H54 (cell line): ENCODE measurements at regions not wholly inside any gene's neighbourhood (a gene's known extent, or its start where the extent isn't known, plus 50 kb on each side); places are given as distances from the start of the nearest gene placed in this dataset.
"Not testable (repeated sequence)": the region's sequence is repeated elsewhere in the genome, so short reads cannot be mapped to it uniquely, and the experiment has no call there.

Experiments used
- DNase-seq: peaks from one replicate; pipeline ENCODE4 v3.0.0; 2011; ENCODE audit warnings: low spot score, mixed read lengths; ENCODE audit not compliant: insufficient read length
- FAIRE-seq: peaks from 3 replicates; lab custom pipeline; 2011; peaks lifted over from hg19 to GRCh38; lab: Jason Lieb, UNC

DNA sequence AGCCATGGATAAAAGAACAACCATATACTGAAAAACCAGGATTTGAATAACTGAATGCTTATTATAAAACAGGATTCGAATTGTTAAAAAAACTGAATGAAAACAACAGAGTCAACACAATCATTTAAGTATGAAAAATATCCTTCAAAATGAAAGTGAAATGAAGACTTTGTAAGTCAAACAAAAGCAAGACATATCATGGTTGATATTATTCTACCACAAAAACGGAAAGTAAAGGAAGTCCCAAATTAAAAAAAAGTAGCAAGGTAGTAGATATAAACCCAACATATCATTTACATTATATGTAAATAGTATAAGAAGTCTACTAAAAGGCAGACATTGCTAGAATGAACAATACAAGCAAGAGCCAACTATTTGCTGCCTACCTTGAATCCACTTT is 63.1 kb upstream of the POTEC start:
- not testable (repeated sequence) for FAIRE-seq, DNase-seq

DNA sequence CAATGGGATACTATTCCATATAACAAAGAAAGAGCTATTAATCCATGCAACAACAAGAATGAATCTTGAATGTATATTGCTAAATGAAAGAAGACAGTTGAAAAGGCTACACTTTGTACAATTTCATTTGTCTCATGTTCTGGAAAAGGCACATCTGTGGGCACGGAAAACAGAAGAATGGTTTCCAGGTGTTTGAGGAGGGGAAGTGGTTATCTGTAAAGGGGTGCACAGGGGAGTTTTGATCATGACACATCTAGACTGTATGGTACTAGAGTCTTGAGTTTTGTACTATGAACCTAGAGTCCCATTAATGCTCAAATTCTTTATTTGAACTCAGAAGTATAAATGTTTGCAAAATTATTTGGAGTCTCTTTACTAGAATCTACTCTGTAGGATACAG is 64.0 kb upstream of the POTEC start:
- not testable (repeated sequence) for FAIRE-seq, DNase-seq

DNA sequence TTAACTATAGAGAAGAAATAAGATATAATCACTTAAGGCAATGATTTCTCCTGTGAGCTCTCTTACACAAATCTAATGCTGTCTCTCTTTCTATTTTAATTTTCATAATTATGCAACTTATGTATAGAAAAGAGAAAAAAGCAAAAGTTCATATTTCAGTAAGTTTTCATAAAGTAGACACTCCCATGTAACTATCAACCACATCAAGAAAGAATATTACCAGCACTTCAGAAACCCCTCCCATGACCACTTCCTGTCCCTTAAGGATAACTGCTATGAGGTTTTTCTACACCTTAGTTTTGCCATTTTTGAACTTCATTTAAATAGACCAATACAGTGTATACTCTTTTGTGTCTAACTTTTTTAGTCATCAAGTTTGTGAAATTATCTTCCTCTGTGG is 69.0 kb upstream of the POTEC start:
- FAIRE-seq, DNase-seq: not testable (repeated sequence)

DNA sequence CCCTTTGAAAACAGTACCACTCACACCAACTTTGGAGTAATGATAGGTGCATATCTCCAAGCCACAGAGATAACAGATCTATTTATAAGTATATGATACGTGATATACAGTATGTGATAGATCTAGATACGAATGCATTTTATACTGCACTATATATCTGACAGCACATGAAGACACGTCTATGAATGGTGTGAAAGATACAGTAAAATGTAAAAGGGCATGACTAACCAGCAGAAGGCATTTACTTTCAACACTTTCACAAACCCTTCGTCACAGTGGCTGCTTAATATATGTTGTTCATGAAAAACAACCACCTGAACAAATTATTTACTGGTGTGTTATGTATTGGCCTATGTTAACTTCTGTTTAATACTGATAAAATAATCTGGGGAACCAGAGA is 71.1 kb upstream of the POTEC start:
- not testable (repeated sequence) for DNase-seq
- FAIRE-seq = peak; percentile 11

- FAIRE-seq = not testable (repeated sequence)
Measured at GRCh38 chr18:14627336-14627735, 83.9 kb upstream of the POTEC start.

GRCh38 chr18:14628323-14628978 is 85.1 kb upstream of the POTEC start:
- not testable (repeated sequence) for FAIRE-seq, DNase-seq

More at GRCh38 chr18:14627336-14627735, 83.9 kb upstream of the POTEC start:
- DNase-seq = not testable (repeated sequence)

- DNase-seq, FAIRE-seq: not testable (repeated sequence)
Measured at GRCh38 chr18:14628979-14629325, 85.6 kb upstream of the POTEC start.

DNA sequence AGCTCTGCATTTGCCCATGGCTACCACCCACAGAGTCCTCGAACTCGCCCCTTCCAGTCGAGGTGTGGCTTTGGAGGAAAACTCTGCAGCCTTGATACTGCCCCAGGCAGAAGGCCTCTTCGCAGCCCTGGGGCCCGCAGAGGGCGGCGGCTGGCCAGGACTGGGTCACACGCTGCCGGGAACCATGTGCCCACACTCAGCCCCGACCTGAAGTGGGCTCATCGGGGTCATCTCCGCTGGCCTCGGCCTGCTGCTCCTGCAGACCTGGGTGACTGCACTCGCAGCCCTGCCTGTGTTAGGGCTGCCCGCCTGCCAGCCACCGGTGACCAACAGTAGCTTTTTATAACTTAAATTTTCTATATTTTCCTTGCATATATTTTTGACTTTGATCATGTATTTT is 89.6 kb upstream of the POTEC start:
- DNase-seq, FAIRE-seq: not testable (repeated sequence)

DNA sequence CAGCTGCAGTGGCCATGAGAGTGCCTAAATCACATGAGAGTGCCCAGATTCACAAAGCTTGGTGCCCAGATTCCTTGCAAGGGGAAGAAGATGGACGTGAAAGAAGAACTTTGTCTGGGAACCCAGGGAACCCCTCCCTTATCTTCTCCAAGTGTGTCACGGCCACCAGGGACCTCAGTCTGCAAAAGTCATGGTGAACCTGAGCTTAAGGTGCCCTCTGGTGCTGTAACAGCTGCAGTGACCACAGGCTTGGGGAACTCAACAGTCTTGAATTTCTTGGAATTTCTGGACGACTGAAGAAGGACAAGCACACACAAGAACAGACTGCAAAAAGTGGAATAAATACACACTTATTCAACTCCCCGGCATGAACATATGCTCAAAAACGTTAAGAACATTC is 94.6 kb upstream of the POTEC start:
- not testable (repeated sequence) for FAIRE-seq

DNA sequence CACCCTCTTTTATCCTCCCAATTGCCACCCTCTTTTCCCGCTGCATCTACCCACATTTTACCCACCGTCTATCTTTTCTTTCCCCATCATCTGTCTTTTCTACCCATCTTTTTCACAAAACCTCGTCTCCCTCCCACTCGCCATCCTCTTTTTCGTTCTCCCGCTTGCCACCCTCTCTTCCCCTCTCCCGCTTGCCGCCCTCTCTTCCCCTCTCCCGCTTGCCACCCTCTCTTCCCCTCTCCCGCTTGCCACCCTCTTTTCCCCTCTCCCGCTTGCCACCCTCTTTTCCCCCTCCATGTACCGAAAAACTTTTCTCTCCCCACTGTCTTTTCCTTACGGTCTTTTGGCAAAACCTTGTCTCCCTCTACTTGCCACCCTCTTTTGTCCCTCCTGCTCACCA is 97.7 kb upstream of the POTEC start:
- FAIRE-seq, DNase-seq: not testable (repeated sequence)

More for the DNA sequence above, 94.6 kb upstream of the POTEC start:
- not testable (repeated sequence) for DNase-seq

GRCh38 chr18:14643715-14644290 is 100.4 kb upstream of the POTEC start:
- not testable (repeated sequence) for FAIRE-seq, DNase-seq

GRCh38 chr18:14693051-14693450 is 54.9 kb upstream of the ANKRD30B start:
- FAIRE-seq, DNase-seq: not testable (repeated sequence)

DNA sequence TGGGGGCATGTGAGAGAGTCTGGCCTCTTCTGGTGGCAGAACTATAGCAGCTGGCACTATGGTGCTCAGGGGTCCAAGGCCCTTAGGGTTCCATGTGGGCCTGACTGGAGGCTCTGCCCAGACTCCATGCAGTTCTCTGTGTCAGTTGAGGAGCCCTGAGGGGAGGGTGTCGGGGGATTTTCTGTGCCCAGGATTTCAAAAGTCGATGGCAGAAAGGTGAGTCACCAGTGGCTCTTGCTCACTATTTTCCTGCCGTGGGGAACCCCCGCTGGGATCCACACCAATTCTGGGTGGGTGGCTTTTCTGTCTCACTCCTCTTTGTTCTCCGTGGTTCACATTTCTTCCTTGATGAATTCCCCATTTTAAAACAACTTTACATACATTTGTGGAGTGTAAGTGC is 54.1 kb upstream of the ANKRD30B start:
- DNase-seq, FAIRE-seq: not testable (repeated sequence)

DNA sequence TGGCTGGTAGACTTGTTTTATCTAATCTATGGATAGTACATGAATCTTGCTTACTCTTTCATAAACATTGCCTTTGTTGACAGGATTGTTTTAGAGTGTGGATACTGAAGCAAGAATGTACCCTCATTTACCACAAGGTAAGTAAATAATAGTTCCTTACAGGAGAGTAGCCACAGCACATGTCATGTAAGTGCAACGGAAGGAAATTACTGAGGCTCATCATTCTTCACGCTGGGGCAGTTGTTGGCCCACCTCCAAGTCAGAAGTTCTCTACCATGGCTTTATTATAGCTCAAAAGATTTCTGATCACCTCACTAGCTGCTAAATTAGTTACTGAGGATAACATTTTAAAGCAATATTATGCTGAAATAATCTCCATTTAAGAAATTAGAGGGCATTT is 50.0 kb upstream of the ANKRD30B start:
- not testable (repeated sequence) for FAIRE-seq

More for the DNA sequence above, 50.0 kb upstream of the ANKRD30B start:
- not testable (repeated sequence) for DNase-seq
